GDM1 (cell line): ENCODE measurements at regions not wholly inside any gene's neighbourhood (a gene's known extent, or its start where the extent isn't known, plus 50 kb on each side); places are given as distances from the start of the nearest gene placed in this dataset.
"Not testable (repeated sequence)": the region's sequence is repeated elsewhere in the genome, so short reads cannot be mapped to it uniquely, and the experiment has no call there.

Experiments used
- DNase-seq: peaks from one replicate; lab custom pipeline; 2025; lab: John Stamatoyannopoulos, UW

DNA sequence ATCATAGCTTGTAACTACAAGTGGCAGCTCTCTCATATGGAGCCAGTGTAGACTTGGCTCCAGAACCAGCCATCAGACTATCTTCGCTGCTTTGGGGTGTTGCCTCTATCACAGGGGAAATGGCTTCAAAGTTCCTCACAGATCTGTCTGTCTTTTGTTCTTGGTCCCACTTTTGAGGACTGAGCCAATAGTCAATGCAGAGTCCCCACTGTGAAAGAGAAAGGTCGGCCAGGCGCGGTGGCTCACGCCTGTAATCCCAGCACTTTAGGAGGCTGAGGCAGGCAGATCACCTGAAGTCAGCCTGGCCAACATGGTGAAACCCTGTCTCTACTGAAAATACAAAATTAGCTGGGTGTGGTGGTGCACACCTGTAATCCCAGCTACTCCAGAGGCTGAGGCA is 86.9 kb upstream of the FZD7 start:
- not testable (repeated sequence) for DNase-seq

DNA sequence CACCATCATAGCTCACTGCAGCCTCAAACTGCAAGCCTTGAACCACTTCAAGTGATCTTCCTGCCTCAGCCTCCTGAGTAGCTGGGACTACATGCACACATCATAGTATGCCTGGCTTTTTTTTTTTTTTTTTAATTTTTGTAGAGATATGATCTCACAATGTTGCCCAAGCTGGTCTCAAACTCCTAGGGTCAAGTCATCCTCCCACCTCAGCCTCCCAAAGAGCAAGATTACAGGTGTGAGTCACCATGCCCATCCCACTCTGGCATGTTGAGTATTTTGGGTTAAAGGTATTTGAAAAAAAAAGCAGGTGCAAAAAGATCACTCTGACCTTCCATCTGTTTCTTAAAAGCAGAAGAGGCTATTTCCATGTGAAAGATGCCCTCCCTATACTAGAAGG is 86.4 kb upstream of the FZD7 start:
- no peak for DNase-seq

DNA sequence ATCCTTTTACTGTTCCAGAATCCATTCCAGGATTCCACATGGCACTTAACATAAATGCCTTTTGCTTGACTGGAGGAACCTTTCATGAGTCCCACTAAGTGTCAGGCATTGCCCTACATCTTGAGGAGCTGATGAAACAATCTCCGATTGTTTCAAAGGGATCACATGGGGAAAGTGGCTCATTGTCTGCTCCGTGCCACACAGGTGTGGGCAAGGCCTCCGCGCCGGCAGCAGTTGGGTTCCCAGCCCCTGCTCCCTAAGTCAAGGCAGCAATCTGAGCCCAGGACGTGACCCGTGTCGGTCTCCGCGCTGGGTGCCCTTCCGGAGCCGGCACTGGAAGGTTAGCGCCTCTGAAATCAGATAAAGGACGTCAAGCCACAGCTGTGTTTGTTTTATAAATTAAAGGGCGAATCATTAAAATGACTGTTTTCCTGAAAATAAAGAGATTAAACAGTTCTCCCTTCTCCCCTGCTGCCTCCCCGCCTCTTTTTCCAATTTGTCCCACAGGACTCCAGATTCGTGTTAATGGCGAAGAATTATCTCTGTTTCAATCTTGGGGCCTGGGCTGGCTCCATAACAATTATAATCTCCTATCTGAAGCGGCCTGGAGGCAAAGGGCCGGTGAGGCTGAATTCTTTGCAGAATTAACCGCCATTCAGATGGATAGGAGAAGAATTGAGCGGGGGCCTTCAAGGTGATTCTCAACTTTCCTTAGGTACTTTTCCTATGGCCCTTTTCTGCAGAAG is 84.3 kb upstream of the FZD7 start:
- DNase-seq = no peak

DNA sequence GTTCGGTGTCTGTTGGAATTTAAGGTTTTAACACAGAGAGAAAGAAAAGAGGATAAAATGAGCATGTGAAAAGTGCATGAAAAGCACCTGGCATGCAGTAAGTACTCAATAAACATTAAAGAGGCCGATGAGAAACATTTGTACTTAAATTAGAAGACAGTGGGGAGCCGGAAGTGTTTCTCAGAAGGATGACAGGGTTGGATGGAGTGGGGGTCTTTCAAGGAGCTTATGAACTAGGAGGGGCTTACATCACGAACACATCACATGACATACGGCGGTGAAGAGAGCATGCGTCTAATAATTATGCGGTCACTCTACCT is 83.8 kb upstream of the FZD7 start:
- no peak for DNase-seq

DNA sequence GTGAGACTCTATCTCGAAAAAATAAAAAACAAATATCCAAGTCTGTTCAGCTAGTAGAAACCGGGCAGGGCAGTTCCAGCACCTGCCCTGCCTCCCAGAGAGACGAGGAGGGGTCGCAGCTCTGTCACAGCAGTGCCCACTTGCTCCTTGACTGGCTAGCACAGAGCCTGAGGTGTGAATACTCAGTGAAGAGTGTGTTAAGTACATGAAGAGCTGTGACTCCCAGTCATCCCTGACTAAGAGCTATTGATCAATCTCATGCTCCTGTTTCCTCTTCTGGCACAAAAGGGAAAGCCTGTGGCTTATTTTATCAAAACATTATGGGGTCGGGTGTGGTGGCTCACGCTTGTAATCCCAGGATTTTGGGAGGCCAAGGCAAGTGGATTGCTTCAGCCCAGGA is 83.0 kb upstream of the FZD7 start:
- DNase-seq = no peak

DNA sequence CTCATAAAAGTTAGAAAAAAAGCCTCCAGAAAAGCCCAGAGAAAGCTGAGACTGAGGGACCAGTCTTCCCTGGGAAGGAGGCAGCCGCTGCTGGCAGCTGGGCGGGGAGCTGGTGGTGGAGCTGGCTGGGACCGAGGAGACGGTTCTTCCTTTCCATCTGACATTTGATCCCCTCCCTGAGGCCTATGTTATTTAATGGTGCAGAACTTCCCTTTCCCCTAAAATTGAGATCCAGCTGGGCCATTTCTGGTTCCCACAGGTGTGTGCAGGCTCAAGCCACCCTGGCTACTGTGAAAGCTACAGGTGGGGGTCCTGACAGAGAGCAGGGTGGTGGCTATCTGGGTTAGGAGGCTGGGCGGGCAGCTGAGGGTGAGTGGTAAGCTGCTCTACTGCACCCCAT is 81.5 kb upstream of the FZD7 start:
- no peak for DNase-seq

DNA sequence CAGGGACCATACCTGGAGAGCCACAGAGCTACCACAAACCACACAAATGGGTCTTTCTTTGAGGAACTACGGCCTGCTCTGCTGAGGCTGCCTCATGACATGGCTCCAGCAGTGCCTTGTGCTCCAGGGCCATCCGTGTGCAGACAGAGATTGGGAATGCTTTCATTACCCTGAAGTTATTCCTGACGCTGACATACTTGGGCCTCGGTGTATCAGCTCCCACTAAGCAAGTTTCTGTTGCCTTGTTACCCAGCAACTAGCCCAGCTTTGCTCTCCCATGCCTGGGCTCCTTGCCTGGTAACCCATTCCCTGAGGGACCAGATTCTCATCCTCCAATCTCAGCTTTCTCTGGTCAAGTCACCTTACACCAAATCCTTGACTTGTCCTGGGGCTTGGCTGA is 80.3 kb upstream of the FZD7 start:
- DNase-seq = no peak

DNA sequence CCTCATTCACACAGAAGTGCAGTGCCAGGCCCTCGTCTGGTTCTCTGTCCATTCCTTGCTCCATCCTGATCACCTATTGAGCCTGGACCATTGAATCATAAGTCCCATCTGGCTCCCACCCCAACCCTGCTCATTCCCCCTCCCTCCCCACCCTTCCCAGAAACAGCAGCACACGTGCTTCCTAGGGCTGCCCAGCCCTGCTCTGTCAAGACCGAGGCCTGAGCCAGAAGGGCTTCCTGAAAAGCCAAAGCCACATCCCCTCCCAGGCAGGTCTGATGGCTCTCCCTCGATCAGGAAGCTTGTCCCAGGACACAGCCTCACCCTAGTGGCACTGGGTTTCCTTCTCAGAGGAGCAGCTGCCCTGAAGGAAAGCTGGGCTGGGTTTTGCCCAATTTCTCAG is 79.8 kb upstream of the FZD7 start:
- DNase-seq = peak; percentile 20

DNA sequence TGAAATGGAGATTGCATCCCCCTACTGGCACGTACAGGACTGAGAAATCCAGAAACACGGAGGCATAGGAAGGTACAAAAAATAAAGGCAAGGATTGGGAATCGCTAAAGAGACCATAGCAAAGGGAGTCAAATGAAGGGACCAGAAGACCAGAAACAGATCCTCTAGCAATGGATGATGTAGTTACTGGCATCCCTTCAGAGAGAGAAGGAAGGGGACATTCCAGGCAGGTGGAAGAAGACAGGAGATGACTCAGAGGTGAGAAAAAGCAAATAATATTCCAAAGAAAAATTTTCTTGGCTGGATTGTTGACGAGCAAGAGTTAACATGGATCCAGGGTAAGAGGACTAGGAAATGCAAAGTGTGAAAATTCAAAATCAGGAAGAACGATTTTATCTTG is 78.4 kb upstream of the FZD7 start:
- no peak for DNase-seq

DNA sequence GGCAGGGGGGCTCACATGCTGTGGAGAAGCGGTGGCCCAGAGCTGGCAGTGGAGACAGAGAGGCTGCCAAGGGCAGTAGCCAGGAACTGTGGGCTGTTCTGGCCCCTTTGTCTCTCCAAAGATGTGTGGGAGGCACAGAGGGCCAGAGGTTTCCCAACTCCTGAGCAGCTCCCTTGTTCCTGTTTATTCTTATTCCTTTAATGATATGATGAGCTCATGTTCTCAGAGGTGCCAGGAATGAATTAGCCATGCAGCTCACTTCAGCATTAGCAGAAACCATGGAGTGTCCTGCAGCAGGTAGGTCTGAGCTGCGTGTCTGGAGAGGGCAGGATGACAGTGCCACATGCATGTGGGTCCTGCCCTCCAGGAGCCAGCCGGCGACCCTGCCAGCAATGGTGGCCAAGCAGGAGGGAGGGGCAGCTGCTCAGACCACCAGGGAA is 77.9 kb upstream of the FZD7 start:
- no peak for DNase-seq

DNA sequence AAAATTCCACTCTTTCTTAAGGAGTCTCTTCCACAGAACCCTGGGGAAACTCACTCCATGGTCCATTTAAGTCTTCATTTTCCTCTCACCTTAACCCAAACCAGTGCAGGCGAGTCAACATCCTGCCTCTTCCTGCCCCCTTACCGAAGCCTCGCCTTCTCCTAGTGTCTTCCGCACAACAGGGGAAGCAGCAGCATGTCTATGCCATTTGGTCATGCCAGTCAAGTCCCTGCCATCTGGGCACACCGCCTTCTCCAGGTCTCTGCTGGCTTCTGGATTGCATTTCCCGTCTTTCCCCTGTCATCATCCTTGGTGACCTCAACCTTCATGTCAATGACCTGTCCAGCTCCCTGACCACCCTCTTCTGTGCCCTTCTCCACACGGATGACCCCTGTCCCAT is 77.3 kb upstream of the FZD7 start:
- DNase-seq = no peak

DNA sequence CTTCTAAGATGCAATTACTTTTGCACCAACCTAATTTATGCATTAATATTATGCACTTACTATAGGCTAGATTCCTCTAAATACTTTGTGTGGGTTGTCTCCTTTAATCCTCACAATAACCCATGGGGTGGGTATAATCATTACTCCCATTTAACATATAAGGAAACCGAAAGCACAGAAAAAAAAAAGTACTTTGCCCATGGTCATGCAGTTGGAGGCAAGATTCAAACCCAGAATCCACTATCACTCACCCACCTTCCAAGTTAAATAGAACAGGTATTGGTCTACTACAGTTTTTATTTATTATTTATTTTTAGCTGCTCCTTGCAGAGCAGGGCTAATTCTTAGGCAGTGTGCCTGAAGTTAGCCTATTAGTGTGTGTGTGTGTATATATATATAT is 76.6 kb upstream of the FZD7 start:
- DNase-seq = no peak

DNA sequence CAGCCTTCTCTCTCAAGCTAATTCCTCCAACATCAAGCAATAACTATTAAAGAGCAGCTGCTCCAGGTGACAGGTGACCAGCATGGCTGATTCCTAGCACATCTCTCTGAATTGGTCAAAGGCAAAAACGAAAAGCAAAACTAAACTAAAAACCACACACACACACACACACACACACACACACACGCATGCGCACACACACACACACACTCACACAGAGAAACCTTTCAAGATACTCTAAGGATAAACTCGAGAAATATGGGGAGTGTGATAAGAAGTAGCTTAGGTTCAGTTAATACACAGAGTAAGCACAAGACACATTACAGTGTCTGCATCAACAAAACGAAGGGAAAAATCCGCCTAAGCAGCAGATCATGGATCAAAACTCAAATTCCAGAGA is 74.5 kb upstream of the FZD7 start:
- no peak for DNase-seq

DNA sequence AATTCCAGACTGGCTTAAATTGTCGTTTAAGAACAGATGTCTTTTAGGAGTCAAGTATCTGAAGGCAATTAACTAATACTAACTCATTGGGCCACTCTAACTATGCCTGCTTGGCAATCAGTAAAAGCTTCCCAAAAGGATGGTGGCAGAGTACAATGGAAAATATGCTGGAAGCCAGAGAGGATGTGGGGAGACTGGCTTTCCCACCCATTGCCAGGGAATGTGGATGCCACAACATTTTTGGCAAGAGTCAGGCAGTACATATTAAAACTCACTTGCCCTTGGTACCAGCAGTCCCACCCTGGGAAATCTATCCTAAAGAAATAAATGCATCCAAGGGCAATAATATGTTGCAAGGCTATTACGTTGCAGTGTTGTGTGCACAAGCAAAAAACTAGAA is 74.0 kb upstream of the FZD7 start:
- DNase-seq = no peak

DNA sequence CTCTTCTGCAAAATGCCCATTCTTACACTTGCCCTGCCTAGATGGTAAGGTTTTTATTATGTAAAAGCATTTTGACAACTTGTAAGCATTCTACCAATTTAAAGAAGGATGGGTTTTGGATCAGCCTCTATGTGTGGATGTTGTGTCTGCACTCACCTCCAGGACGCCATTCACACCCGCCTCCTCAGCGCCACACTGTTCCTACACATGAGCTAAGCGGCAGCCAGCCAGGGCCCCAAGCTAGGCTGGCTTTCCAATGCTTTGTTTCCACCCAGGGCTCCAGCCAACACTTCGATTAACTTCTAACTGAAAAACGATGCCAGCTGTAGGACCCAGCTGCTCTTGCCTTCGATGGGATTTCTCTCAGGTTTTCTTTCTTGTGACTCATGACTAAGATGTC is 73.3 kb upstream of the FZD7 start:
- no peak for DNase-seq

DNA sequence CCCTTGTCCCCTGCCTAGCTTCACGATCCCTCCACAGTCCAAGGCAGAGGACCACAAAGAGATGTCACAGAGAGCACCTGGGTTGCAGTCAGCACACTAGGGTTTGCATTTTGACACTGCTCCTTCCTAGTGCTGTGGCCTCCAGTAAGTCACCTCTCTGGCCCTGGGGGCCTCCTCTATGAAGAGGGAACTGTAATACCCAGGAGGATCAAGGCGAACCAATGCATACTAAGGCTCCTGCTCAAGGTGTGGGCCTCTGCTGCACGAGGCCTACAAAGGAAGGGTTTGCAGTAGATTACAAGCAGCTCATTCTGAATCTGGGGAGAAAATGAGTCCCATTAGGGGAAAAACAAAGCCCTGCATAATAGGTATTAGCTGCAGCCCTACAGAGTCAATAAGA is 72.3 kb upstream of the FZD7 start:
- DNase-seq = no peak

DNA sequence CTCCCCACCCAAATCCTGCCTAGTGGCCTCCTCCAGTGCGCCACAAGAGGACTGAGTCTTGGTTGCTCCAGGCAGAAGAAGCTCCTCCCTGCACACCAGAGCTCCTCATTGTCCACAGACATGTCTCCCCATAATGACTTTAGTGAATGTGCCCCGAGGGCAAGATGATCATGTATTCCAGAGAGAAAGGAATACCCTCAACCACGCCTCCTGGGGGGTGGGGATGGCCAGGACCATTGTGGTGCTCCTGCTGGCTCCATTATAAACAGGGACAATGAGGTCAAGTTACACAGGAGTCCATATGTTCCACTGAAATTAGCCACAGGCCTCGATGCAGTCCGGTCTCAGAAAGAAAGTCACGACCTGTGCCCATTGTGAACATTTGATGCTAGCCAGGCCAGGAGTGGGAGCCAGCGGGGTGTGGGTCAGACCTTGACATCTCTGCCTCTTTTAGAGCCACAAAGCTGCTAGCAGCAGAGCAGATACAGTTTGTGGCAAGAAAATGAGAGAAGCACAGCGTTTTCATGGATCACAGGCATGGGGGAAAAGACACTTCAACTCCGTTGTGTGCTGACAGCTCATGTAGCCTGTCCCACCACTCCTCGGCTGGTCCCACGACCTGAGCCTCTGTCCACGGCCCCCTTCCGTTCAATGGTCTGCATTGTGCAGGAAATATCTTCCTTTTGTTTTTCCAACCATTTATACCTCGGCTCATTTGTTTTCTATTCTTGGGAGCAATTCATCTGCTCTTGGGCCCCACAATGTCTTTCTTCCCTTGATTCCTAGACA is 70.7 kb upstream of the FZD7 start:
- no peak for DNase-seq

DNA sequence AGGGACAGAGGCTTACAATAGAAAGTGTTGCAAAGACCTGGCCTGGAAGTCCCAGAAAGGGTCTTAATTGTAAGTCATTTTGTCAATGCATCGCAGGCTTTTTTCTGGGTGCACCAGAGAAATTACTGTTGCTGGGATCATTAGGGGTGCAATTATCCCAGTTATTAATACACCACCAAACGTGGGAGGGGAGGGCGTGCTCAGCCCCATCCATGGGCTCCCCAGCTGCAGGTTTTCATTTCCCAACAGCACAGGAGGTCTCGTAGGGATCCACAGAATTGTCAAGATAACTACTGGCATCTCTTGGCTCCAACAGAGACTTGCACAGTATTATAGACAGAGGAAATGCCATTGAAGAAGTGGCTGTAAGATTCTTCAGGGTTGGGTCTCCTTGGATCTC is 69.6 kb upstream of the FZD7 start:
- DNase-seq = no peak

DNA sequence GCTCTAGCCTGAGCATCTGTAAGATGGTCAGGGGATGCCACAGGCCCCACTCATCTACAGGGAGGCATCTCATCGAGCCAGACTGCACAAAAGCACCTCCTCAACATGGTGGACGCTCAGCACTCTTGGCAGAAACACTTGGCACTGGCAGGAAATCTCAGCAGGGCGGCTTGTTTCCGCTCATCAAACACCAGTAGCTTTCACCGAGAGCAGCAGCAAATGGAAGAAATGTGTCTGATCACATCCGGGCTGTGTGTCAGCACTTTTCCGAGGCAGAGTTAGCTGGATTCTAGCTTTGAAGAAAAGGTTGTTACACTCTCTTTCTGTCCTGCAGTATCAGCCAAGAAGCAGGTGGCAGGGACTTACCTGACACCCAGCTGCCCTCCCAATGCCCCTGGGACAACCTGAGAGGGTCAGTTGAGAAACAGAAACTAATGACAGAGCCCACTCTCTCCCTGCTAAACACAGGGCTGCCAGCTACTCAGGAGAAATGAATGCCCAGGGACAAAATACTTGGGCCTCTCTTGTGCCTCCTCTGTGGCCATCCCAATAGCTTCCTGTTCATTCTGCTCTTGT is 68.9 kb upstream of the FZD7 start:
- DNase-seq = peak; percentile 35

DNA sequence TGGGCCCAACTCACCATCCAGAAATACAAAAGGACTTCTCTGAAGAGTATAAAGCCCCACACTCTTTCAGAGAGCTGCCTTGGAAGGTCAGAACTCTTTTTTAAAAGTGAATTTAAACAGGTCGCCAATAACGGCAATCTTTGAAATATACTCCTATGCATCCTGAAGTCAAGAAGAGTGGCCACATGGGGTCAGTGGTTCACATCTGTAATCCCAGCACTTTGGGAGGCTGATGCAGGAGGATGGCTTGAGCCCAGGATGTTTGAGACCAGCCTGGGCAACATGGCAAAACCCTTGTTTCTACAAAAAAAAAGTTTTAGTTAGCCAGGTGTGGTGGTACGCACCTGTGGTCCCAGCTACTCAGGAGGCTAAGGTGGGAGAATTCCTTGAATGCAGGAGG is 68.1 kb upstream of the FZD7 start:
- DNase-seq = no peak

DNA sequence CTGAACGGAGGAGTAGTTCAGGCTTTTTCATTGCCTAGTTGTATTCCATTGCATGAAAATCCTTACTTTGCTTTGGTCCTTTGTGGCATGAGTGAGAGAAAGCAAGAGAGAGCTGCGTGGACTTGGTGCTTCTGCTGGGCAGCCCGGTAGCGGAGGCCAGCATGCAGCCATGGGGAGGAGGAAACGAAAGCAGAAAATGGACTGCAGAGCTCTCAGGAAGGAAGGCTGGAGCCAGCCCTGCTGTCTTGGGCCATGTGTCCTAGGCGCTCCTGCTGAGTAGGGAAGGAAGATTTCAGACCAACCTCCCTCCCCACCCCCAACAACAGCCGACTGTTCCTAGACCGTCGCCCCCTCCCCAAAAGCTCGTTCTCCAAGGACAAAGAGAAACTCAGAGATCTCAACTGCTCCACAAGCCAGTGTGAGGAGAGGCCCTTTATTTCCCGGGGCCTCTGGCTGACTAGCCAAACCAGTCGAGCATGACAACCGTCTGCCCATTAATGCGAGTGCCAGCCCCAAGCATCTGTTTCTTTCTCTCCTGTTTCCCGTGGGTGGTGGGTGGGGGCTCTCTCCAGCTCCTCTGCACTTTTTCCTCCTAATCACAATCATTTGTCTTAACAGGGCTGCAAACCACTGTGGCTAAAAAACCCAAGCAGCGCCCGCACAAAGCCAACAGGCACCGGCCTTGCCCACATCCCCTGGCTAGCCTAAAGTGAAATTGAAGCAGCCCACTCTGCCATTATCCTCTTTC is 66.8 kb upstream of the FZD7 start:
- no peak for DNase-seq

DNA sequence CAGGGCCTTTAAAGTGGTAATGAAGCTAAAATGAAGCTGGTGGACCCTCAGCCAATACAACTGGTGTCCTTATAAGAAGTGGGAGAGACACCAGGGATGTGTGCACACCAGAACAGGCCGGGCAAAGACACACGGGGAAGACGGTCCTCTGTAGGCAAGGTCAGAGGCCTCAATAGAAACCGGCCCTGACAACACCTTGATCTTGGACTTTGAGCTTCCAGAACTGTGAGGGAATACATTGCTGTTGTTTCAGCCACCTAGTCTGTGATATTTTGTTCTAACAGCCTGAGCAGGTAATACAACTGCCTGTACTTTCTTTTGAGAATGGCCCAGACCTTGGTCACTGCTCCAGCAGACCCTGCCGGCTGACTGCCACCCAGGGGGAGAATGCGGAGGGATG is 65.6 kb upstream of the FZD7 start:
- DNase-seq = no peak

DNA sequence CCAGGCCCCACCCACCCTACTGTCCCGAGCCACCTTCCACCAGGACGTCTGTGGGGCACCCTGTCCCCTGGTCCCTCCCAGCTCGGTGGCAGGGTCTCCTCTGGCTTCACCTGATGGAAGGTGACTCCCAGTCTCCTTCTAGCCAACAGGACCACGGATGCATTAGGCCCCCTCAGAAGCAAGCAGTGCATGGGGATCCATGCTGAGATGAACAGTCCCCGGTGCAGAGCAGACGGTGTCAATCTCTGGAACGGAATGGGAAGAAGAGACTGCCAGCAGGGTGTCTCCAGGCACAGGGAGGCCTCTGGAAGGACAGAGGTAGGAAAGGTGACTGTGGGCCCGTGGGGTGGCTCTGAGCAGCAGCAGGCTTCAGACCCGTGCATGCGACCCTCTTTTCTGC is 65.2 kb upstream of the FZD7 start:
- DNase-seq = no peak
